Kidney (tissue), 13 donors: ENCODE measurements at regions not wholly inside any gene's neighbourhood (a gene's known extent, or its start where the extent isn't known, plus 50 kb on each side); places are given as distances from the start of the nearest gene placed in this dataset.

Experiments used
- DNase-seq, 5 donors: peaks; one replicate each; pipeline ENCODE4 v3.0.0-alpha.2; 2013 to 2020
- FAIRE-seq: peaks from 2 replicates; lab custom pipeline; 2012; peaks lifted over from hg19 to GRCh38; lab: Jason Lieb, UNC
- H3K27ac ChIP-seq, 2 donors: one replicate each; pipeline ENCODE4 v1.7.0; 2013; ENCODE audit warnings: low read depth in 2 of 2, low read length in 2 of 2, inconsistent platforms in 1 of 2
- H3K27me3 ChIP-seq: one replicate; pipeline ENCODE4 v1.7.1; 2013; ENCODE audit warnings: low read length, inconsistent platforms; ENCODE audit not compliant: control insufficient read depth, insufficient read depth
- H3K36me3 ChIP-seq, 3 donors: one replicate each; pipeline versions ENCODE4 v1.7.0 to v1.7.1; 2013; ENCODE audit warnings: low read length in 3 of 3, control low read depth in 1 of 3, inconsistent platforms in 1 of 3; ENCODE audit not compliant: insufficient read depth in 3 of 3, control insufficient read depth in 2 of 3
- H3K4me1 ChIP-seq, 3 donors: one replicate each; pipeline versions ENCODE4 v1.7.0 to v1.7.1; 2013; ENCODE audit warnings: low read length in 3 of 3, inconsistent platforms in 1 of 3, low read depth in 1 of 3; ENCODE audit not compliant: control insufficient read depth in 2 of 3, insufficient read depth in 2 of 3
- H3K4me3 ChIP-seq, 3 donors: one replicate each; pipeline versions ENCODE4 v1.7.0 to v1.8.1; 2013; ENCODE audit warnings: low read length in 3 of 3, control low read depth in 1 of 3, inconsistent platforms in 1 of 3
- H3K9ac ChIP-seq, 3 donors: one replicate each; pipeline versions ENCODE4 v1.7.0 to v1.7.1; 2013; ENCODE audit warnings: low read length in 3 of 3, control low read depth in 1 of 3, inconsistent platforms in 1 of 3
- H3K9me3 ChIP-seq, 3 donors: one replicate each; pipeline versions ENCODE4 v1.7.0 to v1.7.1; 2013; ENCODE audit warnings: low read length in 3 of 3, control low read depth in 1 of 3, inconsistent platforms in 1 of 3; ENCODE audit not compliant: control insufficient read depth in 2 of 3, insufficient read depth in 1 of 3
- CTCF ChIP-seq: IDR thresholded peaks from 3 replicates; pipeline ENCODE4 v1.5.1; 2012; ENCODE audit warnings: mild to moderate bottlenecking, moderate library complexity, borderline replicate concordance; ENCODE audit not compliant: insufficient read depth; ENCODE audit errors: extremely low read depth
- intact Hi-C: fragments of 100-400 bp; cut with DNase I; formaldehyde crosslinking; loops from one replicate; pipeline ENCODE4 v1.11.1; 2022
- donor health status: control.
- donor health status: control.
- donor health status: control.
- donor health status: control.
- donor health status: control.
- donor health status: DM: yes; HTN: yes; CAD: no.
- donor health status: Normal renal cell carcinoma (clear cell type).

GRCh38 chr2:100222844-100223243 lies 80.5 kb upstream of the AFF3 start:
- no peaks in the 10 kb centered on the region for H3K9me3 ChIP-seq
- no peak for TF ChIP-seq CTCF
- DNase-seq, result no peak
- H3K36me3 ChIP-seq, result no peaks in the 10 kb centered on the region
- H3K4me3 ChIP-seq, result no peak overlapping the region
- H3K27me3 ChIP-seq, result no peaks in the 10 kb centered on the region
- H3K27ac ChIP-seq, result no peak overlapping the region
- intact Hi-C loops, result no loop called here
- FAIRE-seq, result no peak
- no peaks in the 10 kb centered on the region for H3K4me1 ChIP-seq
- no peak overlapping the region for H3K9ac ChIP-seq

- FAIRE-seq, result no peak
- intact Hi-C loops, result no loop called here
- TF ChIP-seq CTCF, result no peak
Measured at GRCh38 chr2:100218552-100218951, 76.2 kb upstream of the AFF3 start.

GRCh38 chr2:100217323-100217722 lies 74.9 kb upstream of the AFF3 start:
- no peak for FAIRE-seq
- no peak for DNase-seq
- no peak for TF ChIP-seq CTCF
- intact Hi-C loops, result no loop called here
- Histone ChIP-seq H3K4me1 (peaks cover 0 to 5% (median 0%) of the 10 kb centered on the region in 3 donors), H3K9ac (no peak overlapping the region), H3K36me3 (no peaks in the 10 kb centered on the region), H3K9me3 (no peaks in the 10 kb centered on the region), H3K27me3 (no peaks in the 10 kb centered on the region), H3K4me3 (no peak overlapping the region), H3K27ac (no peak overlapping the region)

More at GRCh38 chr2:100218552-100218951, 76.2 kb upstream of the AFF3 start:
- H3K9ac ChIP-seq, result no peak overlapping the region
- H3K27ac ChIP-seq, result no peak overlapping the region
- no peaks in the 10 kb centered on the region for H3K9me3 ChIP-seq
- H3K36me3 ChIP-seq, result no peaks in the 10 kb centered on the region
- H3K4me3 ChIP-seq, result no peak overlapping the region
- H3K4me1 ChIP-seq, result peaks cover 0 to 4% (median 0%) of the 10 kb centered on the region in 3 donors
- H3K27me3 ChIP-seq, result no peaks in the 10 kb centered on the region
- no peak for DNase-seq

GRCh38 chr2:100216015-100216414 lies 73.6 kb upstream of the AFF3 start:
- Histone ChIP-seq H3K4me1 (peaks cover 0 to 5% (median 0%) of the 10 kb centered on the region in 3 donors), H3K9ac (no peak overlapping the region), H3K4me3 (no peak overlapping the region), H3K36me3 (no peaks in the 10 kb centered on the region), H3K27me3 (no peaks in the 10 kb centered on the region), H3K27ac (no peak overlapping the region), H3K9me3 (no peaks in the 10 kb centered on the region)
- intact Hi-C loops, result no loop called here
- DNase-seq, result no peak
- no peak for TF ChIP-seq CTCF
- FAIRE-seq, result no peak
